T-helper 1 cell treated with Interleukin-12 subunit alpha and Interleukin-12 subunit beta and Interleukin-4 antibody, amounts not matched to agents 30 μg/mL and 1 μg/mL, for 36 hours (primary cell): ENCODE measurements at regions not wholly inside any gene's neighbourhood (a gene's known extent, or its start where the extent isn't known, plus 50 kb on each side); places are given as distances from the start of the nearest gene placed in this dataset.

Experiments used
- H3K27ac Mint-ChIP-seq: one replicate; pipeline ENCODE4 v1.8.0; 2021; ENCODE audit warnings: mild to moderate bottlenecking, mixed read lengths
- H3K27me3 Mint-ChIP-seq: one replicate; pipeline ENCODE4 v1.8.0; 2021; ENCODE audit warnings: low read depth, mixed read lengths
- H3K36me3 Mint-ChIP-seq: one replicate; pipeline ENCODE4 v1.8.0; 2021; ENCODE audit warnings: low read depth, mixed read lengths
- H3K4me1 Mint-ChIP-seq: one replicate; pipeline ENCODE4 v1.8.0; 2021; ENCODE audit warnings: low read depth, mixed read lengths
- H3K4me3 Mint-ChIP-seq: one replicate; pipeline ENCODE4 v1.8.0; 2021; ENCODE audit warnings: mild to moderate bottlenecking, moderate library complexity, mixed read lengths
- H3K9me3 Mint-ChIP-seq: one replicate; pipeline ENCODE4 v1.8.0; 2021; ENCODE audit warnings: mixed read lengths

DNA sequence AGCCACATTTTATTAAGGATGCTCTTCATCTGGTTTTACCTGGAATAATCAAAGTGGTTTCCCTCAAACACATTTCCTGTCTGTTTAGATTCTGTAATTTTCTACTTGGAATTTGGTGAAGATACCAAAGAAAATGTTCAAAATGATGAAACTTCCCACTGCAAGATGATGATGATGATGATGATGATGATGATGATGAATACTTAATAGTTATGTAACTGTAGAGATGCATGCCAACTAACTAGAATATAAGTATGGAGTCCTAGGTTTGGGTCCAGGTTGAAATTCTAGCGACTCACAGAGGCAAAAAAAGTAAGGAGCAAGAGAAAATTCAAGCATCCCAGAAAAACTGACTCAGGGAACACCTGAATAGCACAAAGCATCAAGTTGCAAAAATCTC is 104.0 kb upstream of the KIAA1217 start:
- Mint-ChIP-seq H3K4me1 (no peaks in the 10 kb centered on the region), H3K9me3 (peaks cover 4% of the 10 kb centered on the region), H3K36me3 (no peaks in the 10 kb centered on the region)

GRCh38 chr10:24113901-24114300 is 95.0 kb upstream of the KIAA1217 start:
- Mint-ChIP-seq H3K4me1 (no peaks in the 10 kb centered on the region), H3K27me3 (no peaks in the 10 kb centered on the region), H3K36me3 (no peaks in the 10 kb centered on the region), H3K9me3 (peaks cover 4% of the 10 kb centered on the region), H3K27ac (no peak overlapping the region), H3K4me3 (no peak overlapping the region)

More for the DNA sequence above, 104.0 kb upstream of the KIAA1217 start:
- Mint-ChIP-seq H3K4me3 (no peak overlapping the region), H3K27me3 (no peaks in the 10 kb centered on the region), H3K27ac (no peak overlapping the region)

GRCh38 chr10:24114556-24114955 is 94.4 kb upstream of the KIAA1217 start:
- no peaks in the 10 kb centered on the region for H3K36me3 Mint-ChIP-seq
- peaks cover under 1% of the 10 kb centered on the region for H3K9me3 Mint-ChIP-seq
- H3K4me3 Mint-ChIP-seq, result no peak overlapping the region
- no peaks in the 10 kb centered on the region for H3K27me3 Mint-ChIP-seq
- H3K4me1 Mint-ChIP-seq, result no peaks in the 10 kb centered on the region
- H3K27ac Mint-ChIP-seq, result no peak overlapping the region

GRCh38 chr10:24115403-24115802 is 93.5 kb upstream of the KIAA1217 start:
- Mint-ChIP-seq H3K36me3 (no peaks in the 10 kb centered on the region), H3K27me3 (no peaks in the 10 kb centered on the region), H3K27ac (no peak overlapping the region), H3K4me3 (no peak overlapping the region), H3K9me3 (no peaks in the 10 kb centered on the region), H3K4me1 (no peaks in the 10 kb centered on the region)

DNA sequence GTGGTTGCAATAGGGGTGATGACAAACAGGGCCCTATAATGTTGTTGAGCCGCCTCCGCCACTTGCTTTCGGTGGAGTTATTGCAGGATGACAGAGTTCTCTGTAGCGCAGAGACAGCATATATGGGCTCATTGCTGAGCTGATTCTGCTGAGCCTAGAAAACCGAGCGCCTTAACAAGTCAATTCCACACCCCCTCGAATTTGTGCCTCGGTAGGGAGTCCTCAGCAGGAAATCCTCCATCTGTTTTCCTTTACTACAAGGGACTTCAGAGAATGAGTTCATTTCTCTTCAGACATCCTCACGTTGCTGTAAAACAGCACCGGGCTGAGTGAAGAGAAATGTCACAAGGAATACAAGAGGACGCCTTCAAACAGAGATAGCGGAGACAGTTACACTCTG is 90.7 kb upstream of the KIAA1217 start:
- no peak overlapping the region for H3K4me3 Mint-ChIP-seq
- H3K27ac Mint-ChIP-seq, result no peak overlapping the region
- H3K36me3 Mint-ChIP-seq, result no peaks in the 10 kb centered on the region
- no peaks in the 10 kb centered on the region for H3K4me1 Mint-ChIP-seq
- H3K9me3 Mint-ChIP-seq, result no peaks in the 10 kb centered on the region
- no peaks in the 10 kb centered on the region for H3K27me3 Mint-ChIP-seq

DNA sequence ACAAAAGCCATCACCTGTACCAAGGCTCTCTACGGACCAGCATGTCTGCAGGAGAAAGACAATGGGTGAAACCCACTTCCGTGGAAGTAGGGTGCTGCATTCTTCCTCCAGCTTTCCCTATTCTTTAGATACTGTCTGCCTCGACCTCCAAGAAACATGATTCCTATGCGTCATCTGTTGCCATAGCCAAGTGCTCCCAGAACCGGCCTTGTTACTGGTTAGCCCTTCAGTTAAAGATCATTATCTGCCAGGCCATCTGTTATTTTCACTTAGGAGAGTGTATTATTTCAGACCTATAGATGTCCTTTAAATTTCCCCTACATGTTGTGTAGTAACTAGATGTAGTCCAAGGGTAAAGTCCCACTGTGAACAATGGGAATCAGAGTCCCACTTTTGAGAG is 89.0 kb upstream of the KIAA1217 start:
- Mint-ChIP-seq H3K36me3 (no peaks in the 10 kb centered on the region), H3K4me3 (no peak overlapping the region), H3K27ac (no peak overlapping the region), H3K27me3 (no peaks in the 10 kb centered on the region), H3K4me1 (no peaks in the 10 kb centered on the region), H3K9me3 (no peaks in the 10 kb centered on the region)

DNA sequence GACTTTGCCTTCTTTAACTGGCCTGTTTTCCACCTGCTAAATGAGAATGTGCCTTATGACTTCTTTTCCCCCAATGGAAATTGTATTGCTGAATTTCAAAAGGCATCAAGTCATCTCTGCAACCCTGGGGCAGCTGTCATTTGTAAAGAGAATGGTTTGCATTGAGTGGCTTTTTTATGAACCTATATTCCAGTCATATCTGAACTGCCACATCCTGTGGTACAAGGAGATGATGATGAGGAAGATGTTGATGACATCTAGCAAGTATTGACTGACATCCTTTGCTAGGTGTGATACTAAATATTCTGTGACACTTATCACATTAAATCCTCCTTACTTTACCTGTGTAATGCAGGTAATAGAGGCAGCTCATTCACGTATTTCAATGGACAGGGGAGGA is 88.3 kb upstream of the KIAA1217 start:
- Mint-ChIP-seq H3K9me3 (no peaks in the 10 kb centered on the region), H3K27me3 (no peaks in the 10 kb centered on the region), H3K4me1 (no peaks in the 10 kb centered on the region), H3K27ac (no peak overlapping the region), H3K4me3 (no peak overlapping the region), H3K36me3 (no peaks in the 10 kb centered on the region)

- no peaks in the 10 kb centered on the region for H3K36me3 Mint-ChIP-seq
- no peaks in the 10 kb centered on the region for H3K4me1 Mint-ChIP-seq
- H3K27ac Mint-ChIP-seq, result no peak overlapping the region
- no peak overlapping the region for H3K4me3 Mint-ChIP-seq
- no peaks in the 10 kb centered on the region for H3K27me3 Mint-ChIP-seq
- H3K9me3 Mint-ChIP-seq, result no peaks in the 10 kb centered on the region
Observed at GRCh38 chr10:24127516-24127915, 81.4 kb upstream of the KIAA1217 start.

GRCh38 chr10:24128066-24128730 is 80.7 kb upstream of the KIAA1217 start:
- Mint-ChIP-seq H3K27me3 (no peaks in the 10 kb centered on the region), H3K4me1 (no peaks in the 10 kb centered on the region), H3K27ac (no peak overlapping the region), H3K4me3 (no peak overlapping the region), H3K9me3 (no peaks in the 10 kb centered on the region), H3K36me3 (no peaks in the 10 kb centered on the region)

- H3K4me1 Mint-ChIP-seq, result no peaks in the 10 kb centered on the region
- no peaks in the 10 kb centered on the region for H3K36me3 Mint-ChIP-seq
- no peak overlapping the region for H3K27ac Mint-ChIP-seq
- H3K27me3 Mint-ChIP-seq, result no peaks in the 10 kb centered on the region
- H3K9me3 Mint-ChIP-seq, result no peaks in the 10 kb centered on the region
- no peak overlapping the region for H3K4me3 Mint-ChIP-seq
Observed at GRCh38 chr10:24132741-24133140, 76.2 kb upstream of the KIAA1217 start.

DNA sequence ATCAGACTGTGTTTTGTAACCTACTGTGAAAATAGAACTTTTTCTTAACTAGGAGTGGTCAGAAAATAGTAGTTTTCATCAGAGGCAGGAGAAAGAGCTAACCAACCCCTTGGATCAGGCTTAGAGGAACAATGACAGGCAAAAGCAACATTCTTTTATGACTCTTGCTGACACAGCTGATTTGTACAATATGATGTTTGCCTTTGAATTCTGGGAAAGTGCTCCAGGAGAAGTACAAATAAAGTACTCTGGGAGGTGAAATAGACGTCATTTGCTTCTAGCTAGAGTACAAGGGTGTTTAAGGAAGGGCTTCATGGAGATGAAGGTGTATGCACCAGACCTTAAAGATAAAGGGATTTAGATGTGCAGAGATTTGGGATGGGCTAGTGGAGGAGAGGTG is 75.1 kb upstream of the KIAA1217 start:
- Mint-ChIP-seq H3K36me3 (no peaks in the 10 kb centered on the region), H3K4me3 (no peak overlapping the region), H3K27ac (no peak overlapping the region)

DNA sequence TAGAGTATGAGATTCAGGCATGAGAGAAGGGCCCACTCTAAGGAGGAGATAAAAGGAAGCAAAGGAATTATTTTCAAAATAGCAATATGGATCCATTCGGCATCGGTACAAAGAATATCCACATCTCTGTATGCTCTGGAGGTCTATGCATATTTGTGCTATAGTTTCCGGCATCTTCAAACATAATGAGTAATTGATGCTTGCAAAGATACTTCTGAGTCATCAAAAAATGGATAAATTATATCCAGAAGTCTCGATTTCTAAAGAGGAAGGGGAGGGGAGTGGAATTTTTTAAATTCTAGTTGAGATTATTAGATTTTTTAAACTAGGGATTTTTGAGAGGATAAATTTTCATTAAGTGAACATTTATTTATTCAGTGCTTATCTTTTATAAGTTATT is 72.9 kb upstream of the KIAA1217 start:
- H3K9me3 Mint-ChIP-seq, result peaks cover 4% of the 10 kb centered on the region

More for the DNA sequence above, 75.1 kb upstream of the KIAA1217 start:
- no peaks in the 10 kb centered on the region for H3K4me1 Mint-ChIP-seq
- H3K9me3 Mint-ChIP-seq, result no peaks in the 10 kb centered on the region
- no peaks in the 10 kb centered on the region for H3K27me3 Mint-ChIP-seq

DNA sequence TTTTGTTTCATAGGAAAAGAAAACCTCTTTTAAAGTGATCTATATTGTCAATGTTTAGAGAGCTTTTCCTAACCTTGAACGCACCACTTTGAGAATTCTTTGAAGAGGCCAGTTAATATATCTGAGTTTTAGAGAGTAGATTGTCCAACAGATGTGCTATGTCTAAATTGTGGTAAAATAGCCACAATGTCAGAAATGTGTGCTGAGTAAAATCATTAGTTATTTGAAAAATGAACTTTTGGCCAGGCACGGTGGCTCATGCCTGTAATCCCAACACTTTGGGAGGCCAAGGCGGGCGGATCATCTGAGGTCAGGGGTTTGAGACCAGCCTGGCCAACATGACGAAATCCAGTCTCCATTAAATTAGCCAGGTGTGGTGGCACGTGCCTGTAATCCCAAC is 61.6 kb upstream of the KIAA1217 start:
- Mint-ChIP-seq H3K36me3 (no peaks in the 10 kb centered on the region), H3K9me3 (peaks cover 3% of the 10 kb centered on the region), H3K27me3 (no peaks in the 10 kb centered on the region), H3K4me3 (no peak overlapping the region), H3K4me1 (no peaks in the 10 kb centered on the region), H3K27ac (no peak overlapping the region)

More for the DNA sequence above, 72.9 kb upstream of the KIAA1217 start:
- no peaks in the 10 kb centered on the region for H3K36me3 Mint-ChIP-seq
- H3K4me1 Mint-ChIP-seq, result no peaks in the 10 kb centered on the region
- no peak overlapping the region for H3K27ac Mint-ChIP-seq
- no peak overlapping the region for H3K4me3 Mint-ChIP-seq
- no peaks in the 10 kb centered on the region for H3K27me3 Mint-ChIP-seq

DNA sequence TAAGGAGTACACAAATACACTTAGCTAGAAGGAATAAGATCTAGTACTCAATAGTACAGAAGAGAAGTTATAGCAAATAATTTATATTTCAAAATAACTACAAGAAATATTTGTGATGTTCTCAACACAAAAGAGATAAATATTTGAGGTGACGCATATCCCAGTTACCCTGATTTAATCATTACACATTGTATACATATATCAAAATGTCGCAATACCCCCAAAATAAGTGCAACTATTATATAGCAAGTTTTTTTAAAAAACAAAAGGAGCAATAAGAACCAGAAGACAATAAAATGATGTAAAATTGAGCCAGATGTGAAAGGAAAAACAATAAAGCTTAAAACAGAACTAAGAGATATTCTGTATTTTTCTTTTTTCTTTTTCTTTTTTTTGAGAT is 59.3 kb upstream of the KIAA1217 start:
- Mint-ChIP-seq H3K9me3 (peaks cover 3% of the 10 kb centered on the region), H3K36me3 (no peaks in the 10 kb centered on the region), H3K27ac (no peak overlapping the region), H3K4me1 (no peaks in the 10 kb centered on the region), H3K27me3 (no peaks in the 10 kb centered on the region), H3K4me3 (no peak overlapping the region)

- Mint-ChIP-seq H3K36me3 (no peaks in the 10 kb centered on the region), H3K4me3 (no peak overlapping the region), H3K4me1 (no peaks in the 10 kb centered on the region), H3K27me3 (no peaks in the 10 kb centered on the region), H3K27ac (no peak overlapping the region), H3K9me3 (peaks cover 3% of the 10 kb centered on the region)
Observed at GRCh38 chr10:24150853-24151252, 58.1 kb upstream of the KIAA1217 start.

GRCh38 chr10:24152270-24152669 is 56.7 kb upstream of the KIAA1217 start:
- H3K4me1 Mint-ChIP-seq, result no peaks in the 10 kb centered on the region
- no peak overlapping the region for H3K27ac Mint-ChIP-seq
- peaks cover 8% of the 10 kb centered on the region for H3K9me3 Mint-ChIP-seq
- H3K27me3 Mint-ChIP-seq, result no peaks in the 10 kb centered on the region
- no peak overlapping the region for H3K4me3 Mint-ChIP-seq
- no peaks in the 10 kb centered on the region for H3K36me3 Mint-ChIP-seq
